Epithelial cell of esophagus (primary cell): ENCODE measurements at regions not wholly inside any gene's neighbourhood (a gene's known extent, or its start where the extent isn't known, plus 50 kb on each side); places are given as distances from the start of the nearest gene placed in this dataset.

Experiments used
- DNase-seq: peaks from one replicate; pipeline ENCODE4 v3.0.0; 2010; ENCODE audit warnings: low read depth
- H3K4me3 ChIP-seq: 2 replicates; pipeline ENCODE4 v1.5.1; 2011; ENCODE audit warnings: mild to moderate bottlenecking, low read length, control low read depth
- CTCF ChIP-seq: IDR thresholded peaks from 2 replicates; pipeline ENCODE4 v1.5.1; 2011; ENCODE audit warnings: low read depth, mild to moderate bottlenecking, low read length, control low read depth, inconsistent platforms; ENCODE audit not compliant: insufficient read depth; ENCODE audit errors: missing control alignments

- no peak for DNase-seq
- H3K4me3 ChIP-seq = no peak overlapping the region
- no peak for TF ChIP-seq CTCF
Measured at GRCh38 chr7:45410893-45411292, 163.3 kb upstream of the ADCY1 start.

- TF ChIP-seq CTCF = no peak
- no peak overlapping the region for H3K4me3 ChIP-seq
- no peak for DNase-seq
Measured at GRCh38 chr7:45413419-45413818, 160.7 kb upstream of the ADCY1 start.

GRCh38 chr7:45414226-45414625, 159.9 kb upstream of the ADCY1 start:
- TF ChIP-seq CTCF = no peak
- H3K4me3 ChIP-seq = no peak overlapping the region
- no peak for DNase-seq

- no peak for DNase-seq
- H3K4me3 ChIP-seq = no peak overlapping the region
- no peak for TF ChIP-seq CTCF
Measured at GRCh38 chr7:45415265-45415664, 158.9 kb upstream of the ADCY1 start.

GRCh38 chr7:45416846-45417245, 157.3 kb upstream of the ADCY1 start:
- no peak for TF ChIP-seq CTCF
- DNase-seq = no peak

GRCh38 chr7:45417268-45417667, 156.9 kb upstream of the ADCY1 start:
- no peak overlapping the region for H3K4me3 ChIP-seq
- TF ChIP-seq CTCF = no peak
- DNase-seq = no peak

More at GRCh38 chr7:45416846-45417245, 157.3 kb upstream of the ADCY1 start:
- no peak overlapping the region for H3K4me3 ChIP-seq

GRCh38 chr7:45417735-45418134, 156.4 kb upstream of the ADCY1 start:
- no peak for TF ChIP-seq CTCF
- no peak for DNase-seq
- H3K4me3 ChIP-seq = no peak overlapping the region
